CD4-positive, alpha-beta memory T cell (primary cell): ENCODE measurements at regions not wholly inside any gene's neighbourhood (a gene's known extent, or its start where the extent isn't known, plus 50 kb on each side); places are given as distances from the start of the nearest gene placed in this dataset.

Source experiments
- CTCF ChIA-PET: fragments of 350-600 bp; sonication (Branson Sonifier 250); formaldehyde crosslinking; loops from one replicate; lab custom pipeline; 2021; ENCODE audit warnings: inconsistent platforms; ENCODE audit not compliant: partially characterized antibody; lab: Charles Lee
- POLR2A ChIA-PET: fragments of 350-600 bp; sonication (Branson Sonifier 250); formaldehyde crosslinking; loops from one replicate; lab custom pipeline; 2021; ENCODE audit not compliant: partially characterized antibody; lab: Charles Lee
- DNase-seq, 5 donors: peaks; one replicate each; pipeline versions ENCODE4 v3.0.0 to v3.0.0-alpha.2; 2020 to 2022; ENCODE audit warnings: mixed read lengths in 1 of 5
- H3K27ac ChIP-seq: one replicate; pipeline ENCODE4 v1.7.0; 2013; ENCODE audit warnings: low read depth, low read length
- H3K27me3 ChIP-seq: 2 replicates; pipeline ENCODE4 v1.7.0; 2013; ENCODE audit warnings: mild to moderate bottlenecking, low read length, moderate library complexity; ENCODE audit not compliant: insufficient read depth
- H3K36me3 ChIP-seq: 2 replicates; pipeline ENCODE4 v1.7.0; 2013; ENCODE audit warnings: mild to moderate bottlenecking, low read length, moderate library complexity; ENCODE audit not compliant: insufficient read depth
- H3K4me1 ChIP-seq: 2 replicates; pipeline ENCODE4 v1.7.0; 2013; ENCODE audit warnings: mild to moderate bottlenecking, low read length, moderate library complexity; ENCODE audit not compliant: insufficient read depth
- H3K4me3 ChIP-seq, 2 donors: one replicate each; pipeline ENCODE4 v1.7.0; 2013; ENCODE audit warnings: low read length in 2 of 2, mild to moderate bottlenecking in 1 of 2
- H3K9me3 ChIP-seq, 2 donors: one replicate each; pipeline ENCODE4 v1.7.0; 2013; ENCODE audit warnings: low read length in 2 of 2, control low read depth in 1 of 2; ENCODE audit not compliant: control insufficient read depth in 1 of 2
- H3K27ac Mint-ChIP-seq, 7 donors: one replicate each; pipeline ENCODE4 v1.8.0; 2020 to 2021; ENCODE audit warnings: mixed read lengths in 7 of 7, mild to moderate bottlenecking in 6 of 7, inconsistent platforms in 3 of 7, moderate library complexity in 3 of 7
- H3K27me3 Mint-ChIP-seq, 2 donors: one replicate each; pipeline ENCODE4 v1.8.0; 2020 to 2021; ENCODE audit warnings: mixed read lengths in 2 of 2
- H3K36me3 Mint-ChIP-seq, 2 donors: one replicate each; pipeline ENCODE4 v1.8.0; 2020 to 2021; ENCODE audit warnings: mixed read lengths in 2 of 2, inconsistent platforms in 1 of 2, mild to moderate bottlenecking in 1 of 2
- H3K4me1 Mint-ChIP-seq, 4 donors: one replicate each; pipeline ENCODE4 v1.8.0; 2020 to 2021; ENCODE audit warnings: mixed read lengths in 4 of 4, mild to moderate bottlenecking in 1 of 4
- H3K4me3 Mint-ChIP-seq, 8 donors: one replicate each; pipeline ENCODE4 v1.8.0; 2020 to 2021; ENCODE audit warnings: mixed read lengths in 8 of 8, mild to moderate bottlenecking in 7 of 8, moderate library complexity in 6 of 8, inconsistent platforms in 3 of 8
- H3K9me3 Mint-ChIP-seq, 8 donors: one replicate each; pipeline ENCODE4 v1.8.0; 2020 to 2021; ENCODE audit warnings: mixed read lengths in 8 of 8, mild to moderate bottlenecking in 5 of 8, inconsistent platforms in 3 of 8, moderate library complexity in 1 of 8
- intact Hi-C: fragments of 100-400 bp; cut with micrococcal nuclease; formaldehyde crosslinking; loops from one replicate; pipeline ENCODE4 v1.15.1; 2023

DNA sequence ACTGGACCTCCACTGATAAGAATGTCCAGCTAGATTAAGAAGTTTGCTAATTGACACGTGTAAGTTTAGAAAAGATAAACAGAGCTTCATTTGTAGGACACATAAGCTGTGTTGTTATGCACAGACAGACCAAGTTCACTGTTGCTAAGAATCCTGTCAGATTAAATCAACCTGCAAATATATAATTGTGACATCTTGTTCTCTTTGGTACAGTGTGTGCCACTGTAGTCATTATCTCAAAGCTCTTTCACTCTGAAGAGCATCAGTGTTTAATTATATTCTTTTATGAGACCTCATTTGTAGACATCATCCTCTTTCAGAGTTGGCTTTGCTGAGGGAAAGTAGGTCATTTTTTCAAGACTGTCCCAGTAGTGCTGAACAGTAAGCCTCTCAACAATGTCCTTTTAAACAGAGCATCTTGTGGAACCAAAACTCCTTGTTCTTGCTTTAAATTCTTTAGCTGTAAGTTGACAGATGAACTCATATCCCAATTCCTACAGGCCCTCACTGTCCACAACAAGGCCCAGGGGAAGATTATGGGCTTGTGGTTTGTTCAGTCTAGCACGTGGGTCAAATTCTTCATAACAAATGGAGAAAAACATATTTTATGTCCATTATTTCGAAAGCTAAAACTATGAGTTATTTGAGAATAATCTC is 252.4 kb downstream of the HDGFL1 start:
- intact Hi-C loops = no loop called here
- Histone ChIP-seq H3K4me1 (no peaks in the 10 kb centered on the region), H3K27me3 (no peaks in the 10 kb centered on the region), H3K27ac (no peak overlapping the region), H3K9me3 (no peaks in the 10 kb centered on the region), H3K36me3 (no peaks in the 10 kb centered on the region), H3K4me3 (no peak overlapping the region)
- no peaks in the 10 kb centered on the region for H3K4me1 Mint-ChIP-seq
- POLR2A ChIA-PET = no interaction called here
- no peak for DNase-seq
- peaks cover 0 to 10% (median 2%) of the 10 kb centered on the region in 8 donors for H3K9me3 Mint-ChIP-seq
- no peaks in the 10 kb centered on the region for H3K27me3 Mint-ChIP-seq
- no peak overlapping the region for H3K4me3 Mint-ChIP-seq
- no peaks in the 10 kb centered on the region for H3K36me3 Mint-ChIP-seq
- H3K27ac Mint-ChIP-seq = no peak overlapping the region
- CTCF ChIA-PET = interaction anchor here (1.3 kb wide), 1 partner anchor 12 kb away, joined by 3 read pairs; no protein-coding TSS in a partner anchor

DNA sequence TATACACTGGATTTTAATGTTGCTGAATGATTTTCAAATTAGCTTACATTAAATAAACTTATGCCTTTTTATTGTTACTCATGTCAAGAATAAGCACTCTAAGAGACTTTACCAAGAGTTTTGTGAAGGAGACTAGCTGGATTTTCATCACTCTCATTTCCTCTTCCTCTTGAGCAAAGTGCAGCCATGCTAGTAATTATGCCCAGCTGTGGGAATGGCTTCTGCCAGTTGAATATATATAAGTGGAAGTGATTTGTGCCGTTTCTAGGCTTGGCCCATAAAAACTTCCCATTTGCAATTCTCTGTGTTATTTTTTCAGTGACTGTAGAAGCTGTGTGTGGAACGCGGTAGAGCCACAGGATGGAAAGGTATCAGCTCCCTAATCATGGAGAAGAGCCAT is 255.8 kb downstream of the HDGFL1 start:
- H3K9me3 Mint-ChIP-seq = peaks cover 0 to 4% (median under 1%) of the 10 kb centered on the region in 8 donors
- H3K27me3 Mint-ChIP-seq = no peaks in the 10 kb centered on the region
- Histone ChIP-seq H3K27me3 (no peaks in the 10 kb centered on the region), H3K27ac (no peak overlapping the region), H3K4me3 (no peak overlapping the region), H3K9me3 (no peaks in the 10 kb centered on the region), H3K4me1 (no peaks in the 10 kb centered on the region), H3K36me3 (no peaks in the 10 kb centered on the region)
- no peaks in the 10 kb centered on the region for H3K4me1 Mint-ChIP-seq
- ChIA-PET POLR2A (no interaction called here), CTCF (no interaction called here)
- no peak overlapping the region for H3K27ac Mint-ChIP-seq
- intact Hi-C loops = no loop called here
- no peak for DNase-seq
- H3K36me3 Mint-ChIP-seq = no peaks in the 10 kb centered on the region
- H3K4me3 Mint-ChIP-seq = no peak overlapping the region

DNA sequence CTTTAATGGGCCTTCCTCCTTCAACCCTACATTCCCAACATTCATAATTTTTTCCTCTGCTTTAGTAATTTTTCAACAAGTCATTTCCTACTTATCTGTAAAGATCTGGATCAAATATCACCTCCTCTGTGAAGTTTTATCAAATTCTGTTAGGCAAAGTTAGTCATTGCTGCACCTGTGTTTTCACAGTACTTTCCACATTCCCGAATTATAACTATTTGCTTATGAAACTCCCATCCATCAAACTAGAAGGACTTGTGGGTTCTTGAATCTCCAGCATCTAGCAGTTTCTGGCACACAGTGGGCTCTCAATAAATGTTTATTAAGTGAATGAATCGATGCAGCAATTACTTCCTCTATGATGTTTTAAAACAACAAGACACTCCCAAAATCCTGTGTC is 257.6 kb downstream of the HDGFL1 start:
- H3K4me1 Mint-ChIP-seq = no peaks in the 10 kb centered on the region
- DNase-seq = no peak
- no peaks in the 10 kb centered on the region for H3K27me3 Mint-ChIP-seq
- H3K27ac ChIP-seq = no peak overlapping the region
- H3K27me3 ChIP-seq = no peaks in the 10 kb centered on the region
- no peaks in the 10 kb centered on the region for H3K4me1 ChIP-seq
- ChIA-PET CTCF (no interaction called here), POLR2A (no interaction called here)
- H3K4me3 Mint-ChIP-seq = no peak overlapping the region
- H3K36me3 Mint-ChIP-seq = no peaks in the 10 kb centered on the region
- intact Hi-C loops = no loop called here
- no peak overlapping the region for H3K27ac Mint-ChIP-seq
- no peaks in the 10 kb centered on the region for H3K36me3 ChIP-seq
- H3K9me3 Mint-ChIP-seq = peaks cover 0 to 4% (median 0%) of the 10 kb centered on the region in 8 donors
- no peaks in the 10 kb centered on the region for H3K9me3 ChIP-seq
- H3K4me3 ChIP-seq = no peak overlapping the region

- H3K27me3 ChIP-seq = no peaks in the 10 kb centered on the region
- no peak for DNase-seq
- Mint-ChIP-seq H3K27ac (no peak overlapping the region), H3K4me3 (no peak overlapping the region), H3K9me3 (peaks cover 0 to 4% (median 0%) of the 10 kb centered on the region in 8 donors), H3K36me3 (no peaks in the 10 kb centered on the region), H3K4me1 (no peaks in the 10 kb centered on the region), H3K27me3 (no peaks in the 10 kb centered on the region)
- no peaks in the 10 kb centered on the region for H3K4me1 ChIP-seq
- POLR2A ChIA-PET = no interaction called here
- CTCF ChIA-PET = no interaction called here
- no peak overlapping the region for H3K27ac ChIP-seq
- H3K36me3 ChIP-seq = no peaks in the 10 kb centered on the region
- no peaks in the 10 kb centered on the region for H3K9me3 ChIP-seq
- no peak overlapping the region for H3K4me3 ChIP-seq
- intact Hi-C loops = no loop called here
Observed at GRCh38 chr6:22827760-22828159, 258.4 kb downstream of the HDGFL1 start.

- Mint-ChIP-seq H3K27me3 (no peaks in the 10 kb centered on the region), H3K4me3 (no peak overlapping the region), H3K27ac (no peak overlapping the region), H3K9me3 (peaks cover 0 to 6% (median 0%) of the 10 kb centered on the region in 8 donors), H3K36me3 (no peaks in the 10 kb centered on the region), H3K4me1 (no peaks in the 10 kb centered on the region)
- no peak overlapping the region for H3K4me3 ChIP-seq
- POLR2A ChIA-PET = no interaction called here
- H3K27me3 ChIP-seq = no peaks in the 10 kb centered on the region
- DNase-seq = no peak
- CTCF ChIA-PET = no interaction called here
- no peaks in the 10 kb centered on the region for H3K9me3 ChIP-seq
- no peaks in the 10 kb centered on the region for H3K4me1 ChIP-seq
- no peak overlapping the region for H3K27ac ChIP-seq
- H3K36me3 ChIP-seq = no peaks in the 10 kb centered on the region
- intact Hi-C loops = no loop called here
Observed at GRCh38 chr6:22828179-22829062, 259.1 kb downstream of the HDGFL1 start.

GRCh38 chr6:22829070-22829469 is 259.7 kb downstream of the HDGFL1 start:
- H3K27ac ChIP-seq = no peak overlapping the region
- no peaks in the 10 kb centered on the region for H3K4me1 ChIP-seq
- POLR2A ChIA-PET = no interaction called here
- H3K4me3 Mint-ChIP-seq = no peak overlapping the region
- H3K4me1 Mint-ChIP-seq = no peaks in the 10 kb centered on the region
- H3K4me3 ChIP-seq = no peak overlapping the region
- DNase-seq = no peak
- no peaks in the 10 kb centered on the region for H3K36me3 Mint-ChIP-seq
- intact Hi-C loops = no loop called here
- no peaks in the 10 kb centered on the region for H3K27me3 Mint-ChIP-seq
- CTCF ChIA-PET = no interaction called here
- H3K9me3 Mint-ChIP-seq = peaks cover 0 to 7% (median 1%) of the 10 kb centered on the region in 8 donors
- H3K27me3 ChIP-seq = no peaks in the 10 kb centered on the region
- no peaks in the 10 kb centered on the region for H3K9me3 ChIP-seq
- no peak overlapping the region for H3K27ac Mint-ChIP-seq
- H3K36me3 ChIP-seq = no peaks in the 10 kb centered on the region

- no peak overlapping the region for H3K4me3 ChIP-seq
- H3K4me3 Mint-ChIP-seq = no peak overlapping the region
- DNase-seq = no peak
- no peak overlapping the region for H3K27ac ChIP-seq
- H3K9me3 Mint-ChIP-seq = peaks cover 0 to 14% (median 6%) of the 10 kb centered on the region in 8 donors
- H3K9me3 ChIP-seq = no peaks in the 10 kb centered on the region
- H3K36me3 ChIP-seq = no peaks in the 10 kb centered on the region
- no peak overlapping the region for H3K27ac Mint-ChIP-seq
- intact Hi-C loops = no loop called here
- POLR2A ChIA-PET = no interaction called here
- no peaks in the 10 kb centered on the region for H3K36me3 Mint-ChIP-seq
- H3K4me1 Mint-ChIP-seq = no peaks in the 10 kb centered on the region
- no peaks in the 10 kb centered on the region for H3K27me3 Mint-ChIP-seq
- no peaks in the 10 kb centered on the region for H3K4me1 ChIP-seq
- no peaks in the 10 kb centered on the region for H3K27me3 ChIP-seq
- CTCF ChIA-PET = no interaction called here
Observed at GRCh38 chr6:22830463-22830862, 261.1 kb downstream of the HDGFL1 start.
